ENCODE measurements at regions not wholly inside any gene's neighbourhood (a gene's known extent, or its start where the extent isn't known, plus 50 kb on each side); places are given as distances from the start of the nearest gene placed in this dataset.

GRCh38 chr6:40287296-40287850 lies 299.8 kb downstream of the LRFN2 start:
- TF ChIP-seq POLR2AphosphoS5 (IDR thresholded peaks at IDR 0.05; ENCODE audit: low read depth) (no peak), CTCF (IDR thresholded peaks at IDR 0.05; ENCODE audit: insufficient read depth, low read length) (no peak), SPI1 (IDR thresholded peaks at IDR 0.05; ENCODE audit: borderline replicate concordance, low read depth) (no peak)

Data from HL-60 (cell line).